Keratinocyte (primary cell): ENCODE measurements at regions not wholly inside any gene's neighbourhood (a gene's known extent, or its start where the extent isn't known, plus 50 kb on each side); places are given as distances from the start of the nearest gene placed in this dataset.

Experiments used
- DNase-seq: peaks from one replicate; pipeline ENCODE4 v3.0.0-alpha.2; 2011; ENCODE audit warnings: low read depth, missing footprints, low spot score
- FAIRE-seq: peaks from 2 replicates; lab custom pipeline; 2011; peaks lifted over from hg19 to GRCh38; lab: Jason Lieb, UNC
- H2AFZ ChIP-seq: 2 replicates; pipeline ENCODE4 v1.6.0; 2012; ENCODE audit warnings: low read length, control low read depth, inconsistent platforms; ENCODE audit not compliant: control insufficient read depth
- H3K27ac ChIP-seq: 2 replicates; pipeline ENCODE4 v1.5.1; 2011; ENCODE audit warnings: low read length; ENCODE audit not compliant: control insufficient read depth, insufficient read depth
- H3K27me3 ChIP-seq: 3 replicates; pipeline ENCODE4 v1.6.0; 2011; ENCODE audit warnings: low read length; ENCODE audit not compliant: control insufficient read depth, insufficient read depth; ENCODE audit errors: extremely low read depth
- H3K36me3 ChIP-seq, 2 experiments: 2 replicates in 1 of 2; 3 replicates in 1 of 2; pipeline ENCODE4 v1.5.1; 2011; ENCODE audit warnings: low read length in 2 of 2, mild to moderate bottlenecking in 1 of 2; ENCODE audit not compliant: control insufficient read depth in 2 of 2, insufficient read depth in 2 of 2; ENCODE audit errors: extremely low read depth in 1 of 2
- H3K4me1 ChIP-seq: 3 replicates; pipeline ENCODE4 v1.5.1; 2011; ENCODE audit warnings: low read length; ENCODE audit not compliant: control insufficient read depth, insufficient read depth; ENCODE audit errors: extremely low read depth
- H3K4me2 ChIP-seq: 3 replicates; pipeline ENCODE4 v1.6.0; 2011; ENCODE audit warnings: low read depth, low read length; ENCODE audit not compliant: control insufficient read depth, insufficient read depth; ENCODE audit errors: extremely low read depth
- H3K4me3 ChIP-seq, 3 experiments: fragments of 200-600 bp in 1 of 3; sonication (generic) in 1 of 3; 2 replicates in 2 of 3; 3 replicates in 1 of 3; pipeline ENCODE4 v1.5.1; 2011 to 2016; ENCODE audit warnings: low read length in 3 of 3, mild to moderate bottlenecking in 3 of 3, control low read depth in 2 of 3, inconsistent platforms in 1 of 3, low read depth in 1 of 3, mixed read lengths in 1 of 3, mixed run types in 1 of 3, moderate library complexity in 1 of 3; ENCODE audit not compliant: control insufficient read depth in 2 of 3, insufficient read depth in 2 of 3; ENCODE audit errors: extremely low read depth in 1 of 3
- H3K79me2 ChIP-seq: 2 replicates; pipeline ENCODE4 v1.6.0; 2012; ENCODE audit warnings: low read length; ENCODE audit not compliant: control insufficient read depth, insufficient read depth
- H3K9ac ChIP-seq: 3 replicates; pipeline ENCODE4 v1.6.0; 2011; ENCODE audit warnings: low read length; ENCODE audit not compliant: control insufficient read depth, insufficient read depth; ENCODE audit errors: extremely low read depth
- H3K9me1 ChIP-seq: 3 replicates; pipeline ENCODE4 v1.6.0; 2011; ENCODE audit warnings: low read length; ENCODE audit not compliant: control insufficient read depth, insufficient read depth; ENCODE audit errors: extremely low read depth
- H3K9me3 ChIP-seq: 2 replicates; pipeline ENCODE4 v1.5.1; 2012; ENCODE audit warnings: low read depth, low read length; ENCODE audit not compliant: control insufficient read depth
- H4K20me1 ChIP-seq: 3 replicates; pipeline ENCODE4 v1.6.0; 2011; ENCODE audit warnings: low read length; ENCODE audit not compliant: control insufficient read depth, insufficient read depth; ENCODE audit errors: extremely low read depth
- EZH2 ChIP-seq: IDR thresholded peaks from one replicate; pipeline ENCODE4 v1.6.1; 2012; ENCODE audit warnings: inconsistent platforms, mild to moderate bottlenecking, low read length, moderate library complexity
- dilution Hi-C: fragments of 300-500 bp; cut with MboI; formaldehyde crosslinking; loops from one replicate; pipeline ENCODE4 v1.7.0; 2020; ENCODE audit warnings: low sequenced_read_pairs; ENCODE audit not compliant: extremely low pct_ligation_motif_present
- TF ChIP-seq, protein P1 (sequence below), 3 experiments: IDR thresholded peaks in 1 of 3; conservative IDR thresholded peaks in 1 of 3; optimal IDR thresholded peaks in 1 of 3; 2 replicates in 2 of 3; 3 replicates in 1 of 3; pipeline versions ENCODE3 to v1.5.1; 2011; ENCODE audit warnings: low read length in 3 of 3, mild to moderate bottlenecking in 3 of 3, moderate library complexity in 2 of 3, control low read depth in 1 of 3, inconsistent platforms in 1 of 3; ENCODE audit not compliant: insufficient read depth in 2 of 3; ENCODE audit errors: extremely low read depth in 1 of 3

DNA sequence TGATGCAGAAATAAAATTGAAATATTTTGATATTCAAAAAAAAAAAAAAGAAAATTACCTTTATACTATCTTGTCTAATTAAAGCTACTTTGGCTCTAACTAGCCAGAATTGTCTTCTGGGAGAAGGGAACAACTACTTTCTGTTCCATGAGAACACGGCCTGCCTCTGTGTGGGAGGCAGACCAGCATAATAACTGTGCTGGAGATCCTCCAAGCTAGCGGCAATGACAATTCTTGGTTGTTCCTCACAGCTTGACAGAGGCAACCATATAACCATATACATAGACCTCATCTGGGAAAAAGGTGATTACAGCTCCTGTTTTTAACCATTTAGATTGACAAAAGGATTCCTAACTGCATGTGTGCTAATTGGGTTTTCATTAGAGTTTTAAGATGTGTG is 95.7 kb downstream of the RBMX2 start:
- no peak overlapping the region for H2AFZ ChIP-seq
- TF ChIP-seq, protein P1, sequence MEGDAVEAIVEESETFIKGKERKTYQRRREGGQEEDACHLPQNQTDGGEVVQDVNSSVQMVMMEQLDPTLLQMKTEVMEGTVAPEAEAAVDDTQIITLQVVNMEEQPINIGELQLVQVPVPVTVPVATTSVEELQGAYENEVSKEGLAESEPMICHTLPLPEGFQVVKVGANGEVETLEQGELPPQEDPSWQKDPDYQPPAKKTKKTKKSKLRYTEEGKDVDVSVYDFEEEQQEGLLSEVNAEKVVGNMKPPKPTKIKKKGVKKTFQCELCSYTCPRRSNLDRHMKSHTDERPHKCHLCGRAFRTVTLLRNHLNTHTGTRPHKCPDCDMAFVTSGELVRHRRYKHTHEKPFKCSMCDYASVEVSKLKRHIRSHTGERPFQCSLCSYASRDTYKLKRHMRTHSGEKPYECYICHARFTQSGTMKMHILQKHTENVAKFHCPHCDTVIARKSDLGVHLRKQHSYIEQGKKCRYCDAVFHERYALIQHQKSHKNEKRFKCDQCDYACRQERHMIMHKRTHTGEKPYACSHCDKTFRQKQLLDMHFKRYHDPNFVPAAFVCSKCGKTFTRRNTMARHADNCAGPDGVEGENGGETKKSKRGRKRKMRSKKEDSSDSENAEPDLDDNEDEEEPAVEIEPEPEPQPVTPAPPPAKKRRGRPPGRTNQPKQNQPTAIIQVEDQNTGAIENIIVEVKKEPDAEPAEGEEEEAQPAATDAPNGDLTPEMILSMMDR (optimal IDR thresholded peaks at IDR 0.05 in 1 of 3, IDR thresholded peaks at IDR 0.05 in 1 of 3, conservative IDR thresholded peaks at IDR 0.05 in 1 of 3; ENCODE audit: extremely low read depth in 1 of 3, insufficient read depth in 2 of 3, low read length in 3 of 3): no peak
- no peak for TF ChIP-seq EZH2
- H3K9me3 ChIP-seq: no peaks in the 10 kb centered on the region
- DNase-seq (no peak), FAIRE-seq (no peak)
- H3K36me3 ChIP-seq: no peaks in the 10 kb centered on the region
- no peak overlapping the region for H3K4me3 ChIP-seq
- no peak overlapping the region for H3K9ac ChIP-seq
- dilution Hi-C loops: no loop called here
- no peaks in the 10 kb centered on the region for H3K4me1 ChIP-seq
- H4K20me1 ChIP-seq: no peaks in the 10 kb centered on the region
- no peaks in the 10 kb centered on the region for H3K79me2 ChIP-seq
- H3K27ac ChIP-seq: no peak overlapping the region
- H3K27me3 ChIP-seq: no peaks in the 10 kb centered on the region
- H3K4me2 ChIP-seq: no peak overlapping the region
- H3K9me1 ChIP-seq: no peaks in the 10 kb centered on the region

DNA sequence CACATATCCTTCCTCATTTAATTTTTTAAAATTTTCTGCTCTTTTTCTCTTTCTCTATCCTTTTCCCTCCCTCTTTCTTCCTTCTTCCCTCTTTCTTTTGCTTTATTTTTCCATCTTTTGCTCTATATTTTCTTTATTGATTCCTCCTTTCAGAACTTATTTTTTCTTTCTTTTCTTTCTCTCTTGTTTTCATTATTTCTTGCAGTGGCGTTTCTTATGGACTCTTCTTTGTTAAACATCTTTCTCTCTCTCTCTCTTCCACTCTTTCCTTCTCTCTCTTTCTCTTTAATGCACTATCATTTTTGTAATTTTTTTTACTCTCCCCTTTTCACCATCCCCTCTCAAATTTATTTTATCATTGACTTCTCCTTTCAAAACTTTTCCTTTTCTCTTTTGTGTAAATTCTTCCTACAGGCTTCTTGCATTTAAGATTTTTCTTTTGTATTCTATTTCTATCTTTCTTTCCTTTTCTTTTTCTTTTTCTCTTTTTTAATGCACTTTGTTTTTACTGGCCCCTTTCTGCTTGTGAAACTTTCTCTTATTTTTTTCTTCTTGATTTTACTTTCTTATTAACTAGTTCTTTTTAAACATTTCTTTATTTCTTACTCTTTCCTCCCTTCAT is 97.0 kb downstream of the RBMX2 start:
- TF ChIP-seq, protein P1 (optimal IDR thresholded peaks at IDR 0.05 in 1 of 3, IDR thresholded peaks at IDR 0.05 in 1 of 3, conservative IDR thresholded peaks at IDR 0.05 in 1 of 3; ENCODE audit: extremely low read depth in 1 of 3, insufficient read depth in 2 of 3, low read length in 3 of 3): no peak
- no peak for TF ChIP-seq EZH2

More for the DNA sequence above, 97.0 kb downstream of the RBMX2 start:
- Histone ChIP-seq H3K9me3 (no peaks in the 10 kb centered on the region), H3K27ac (no peak overlapping the region), H3K27me3 (no peaks in the 10 kb centered on the region), H3K4me1 (no peaks in the 10 kb centered on the region), H2AFZ (no peak overlapping the region), H4K20me1 (no peaks in the 10 kb centered on the region), H3K79me2 (no peaks in the 10 kb centered on the region), H3K36me3 (no peaks in the 10 kb centered on the region), H3K4me3 (no peak overlapping the region), H3K9ac (no peak overlapping the region), H3K9me1 (no peaks in the 10 kb centered on the region), H3K4me2 (no peak overlapping the region)
- FAIRE-seq: no peak
- DNase-seq: no peak
- dilution Hi-C loops: no loop called here
